GM12878 (cell line): ENCODE measurements at regions not wholly inside any gene's neighbourhood (a gene's known extent, or its start where the extent isn't known, plus 50 kb on each side); places are given as distances from the start of the nearest gene placed in this dataset.

Experiments
- CBFB ChIP-seq: IDR thresholded peaks from 2 replicates; pipeline ENCODE4 v1.6.1; 2016; ENCODE audit warnings: antibody characterized with exemption, low read depth
- CREM ChIP-seq: IDR thresholded peaks from 2 replicates; pipeline ENCODE4 v1.6.1; 2014; ENCODE audit warnings: antibody characterized with exemption, low read depth
- CTCF ChIP-seq, 3 experiments: IDR thresholded peaks in 2 of 3; conservative IDR thresholded peaks in 1 of 3; 2 replicates each; pipeline ENCODE4 v1.5.1; 2011; ENCODE audit warnings: low read depth in 3 of 3, low read length in 3 of 3, mild to moderate bottlenecking in 3 of 3, control low read depth in 2 of 3, moderate library complexity in 2 of 3, inconsistent platforms in 1 of 3, mixed read lengths in 1 of 3; ENCODE audit not compliant: control insufficient read depth in 2 of 3, insufficient read depth in 1 of 3; ENCODE audit errors: extremely low read depth in 1 of 3
- GABPA ChIP-seq: IDR thresholded peaks from 2 replicates; pipeline ENCODE4 v1.6.1; 2014; ENCODE audit warnings: antibody characterized with exemption, low read depth, mild to moderate bottlenecking, inconsistent platforms
- IKZF1 ChIP-seq: fragments of 450-650 bp; conservative IDR thresholded peaks from 2 replicates; pipeline ENCODE4 v1.6.1; 2017; ENCODE audit warnings: antibody characterized with exemption, mild to moderate bottlenecking
- POLR2A ChIP-seq: IDR thresholded peaks from 2 replicates; pipeline ENCODE4 v1.6.1; 2011; ENCODE audit warnings: low read depth, mild to moderate bottlenecking, low read length
- POLR2AphosphoS5 ChIP-seq: IDR thresholded peaks from 2 replicates; pipeline ENCODE4 v1.6.1; 2011; ENCODE audit warnings: mild to moderate bottlenecking, low read length, inconsistent platforms
- RELA ChIP-seq: fragments of 450-650 bp; IDR thresholded peaks from 2 replicates; pipeline ENCODE4 v1.8.0; 2014; ENCODE audit warnings: borderline replicate concordance; ENCODE audit not compliant: partially characterized antibody
- SRF ChIP-seq, 2 experiments: IDR thresholded peaks; 2 replicates each; pipeline ENCODE4 v1.6.1; 2011; ENCODE audit warnings: low read depth in 2 of 2, low read length in 2 of 2, mild to moderate bottlenecking in 1 of 2, moderate library complexity in 1 of 2
- ZNF592 ChIP-seq: fragments of 450-650 bp; IDR thresholded peaks from 2 replicates; pipeline ENCODE4 v1.6.1; 2017; ENCODE audit warnings: mild to moderate bottlenecking, moderate library complexity
- TF ChIP-seq, protein P1 (sequence below): IDR thresholded peaks from 2 replicates; pipeline ENCODE4 v1.6.1; 2012; ENCODE audit warnings: improper control_type of control experiment, low read depth, low read length; ENCODE audit not compliant: insufficient replicate concordance

DNA sequence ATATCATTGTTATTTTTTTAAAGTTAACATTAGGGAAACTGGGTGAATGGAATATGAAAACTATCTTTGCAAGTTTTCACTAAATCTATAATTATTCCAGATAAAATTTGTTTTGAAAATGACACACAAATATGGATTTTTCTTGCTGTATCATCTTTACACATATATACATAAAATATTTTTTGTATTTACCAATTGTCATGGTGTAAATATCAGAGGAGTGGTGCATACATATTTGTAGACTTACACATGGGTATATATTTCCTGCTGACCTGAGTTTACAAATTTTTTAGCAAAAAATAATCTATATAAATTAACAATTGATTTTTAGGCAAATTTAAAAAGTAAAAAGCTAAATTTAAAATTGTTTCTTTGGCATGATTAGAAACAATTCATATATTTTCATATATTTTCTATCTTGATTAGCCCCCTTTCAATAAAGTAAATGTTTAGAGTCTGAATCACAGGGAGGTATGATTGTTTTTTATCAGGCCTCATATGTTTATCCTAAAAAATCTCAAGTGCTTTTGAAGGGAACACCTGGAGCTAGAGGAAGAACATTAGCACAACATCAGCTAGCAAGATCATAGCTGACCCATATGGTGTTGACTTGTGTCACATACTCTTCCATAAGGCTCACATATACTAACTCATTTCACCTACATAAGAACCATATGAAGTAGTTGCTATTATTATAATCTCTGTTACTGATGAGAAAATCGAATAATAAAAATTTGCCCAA, 671.8 kb upstream of the GJE1 start:
- no peak for TF ChIP-seq SRF (IDR thresholded peaks at IDR 0.05; ENCODE audit: low read depth in 2 of 2, low read length in 2 of 2)
- no peak for TF ChIP-seq POLR2A
- TF ChIP-seq GABPA: no peak
- TF ChIP-seq POLR2AphosphoS5: no peak
- no peak for TF ChIP-seq ZNF592
- TF ChIP-seq CBFB: no peak
- TF ChIP-seq CTCF (IDR thresholded peaks at IDR 0.05 in 2 of 3, conservative IDR thresholded peaks at IDR 0.05 in 1 of 3; ENCODE audit: control insufficient read depth in 2 of 3, extremely low read depth in 1 of 3, insufficient read depth in 1 of 3, low read depth in 3 of 3, low read length in 3 of 3): no peak
- no peak for TF ChIP-seq RELA
- no peak for TF ChIP-seq IKZF1
- TF ChIP-seq, protein P1, sequence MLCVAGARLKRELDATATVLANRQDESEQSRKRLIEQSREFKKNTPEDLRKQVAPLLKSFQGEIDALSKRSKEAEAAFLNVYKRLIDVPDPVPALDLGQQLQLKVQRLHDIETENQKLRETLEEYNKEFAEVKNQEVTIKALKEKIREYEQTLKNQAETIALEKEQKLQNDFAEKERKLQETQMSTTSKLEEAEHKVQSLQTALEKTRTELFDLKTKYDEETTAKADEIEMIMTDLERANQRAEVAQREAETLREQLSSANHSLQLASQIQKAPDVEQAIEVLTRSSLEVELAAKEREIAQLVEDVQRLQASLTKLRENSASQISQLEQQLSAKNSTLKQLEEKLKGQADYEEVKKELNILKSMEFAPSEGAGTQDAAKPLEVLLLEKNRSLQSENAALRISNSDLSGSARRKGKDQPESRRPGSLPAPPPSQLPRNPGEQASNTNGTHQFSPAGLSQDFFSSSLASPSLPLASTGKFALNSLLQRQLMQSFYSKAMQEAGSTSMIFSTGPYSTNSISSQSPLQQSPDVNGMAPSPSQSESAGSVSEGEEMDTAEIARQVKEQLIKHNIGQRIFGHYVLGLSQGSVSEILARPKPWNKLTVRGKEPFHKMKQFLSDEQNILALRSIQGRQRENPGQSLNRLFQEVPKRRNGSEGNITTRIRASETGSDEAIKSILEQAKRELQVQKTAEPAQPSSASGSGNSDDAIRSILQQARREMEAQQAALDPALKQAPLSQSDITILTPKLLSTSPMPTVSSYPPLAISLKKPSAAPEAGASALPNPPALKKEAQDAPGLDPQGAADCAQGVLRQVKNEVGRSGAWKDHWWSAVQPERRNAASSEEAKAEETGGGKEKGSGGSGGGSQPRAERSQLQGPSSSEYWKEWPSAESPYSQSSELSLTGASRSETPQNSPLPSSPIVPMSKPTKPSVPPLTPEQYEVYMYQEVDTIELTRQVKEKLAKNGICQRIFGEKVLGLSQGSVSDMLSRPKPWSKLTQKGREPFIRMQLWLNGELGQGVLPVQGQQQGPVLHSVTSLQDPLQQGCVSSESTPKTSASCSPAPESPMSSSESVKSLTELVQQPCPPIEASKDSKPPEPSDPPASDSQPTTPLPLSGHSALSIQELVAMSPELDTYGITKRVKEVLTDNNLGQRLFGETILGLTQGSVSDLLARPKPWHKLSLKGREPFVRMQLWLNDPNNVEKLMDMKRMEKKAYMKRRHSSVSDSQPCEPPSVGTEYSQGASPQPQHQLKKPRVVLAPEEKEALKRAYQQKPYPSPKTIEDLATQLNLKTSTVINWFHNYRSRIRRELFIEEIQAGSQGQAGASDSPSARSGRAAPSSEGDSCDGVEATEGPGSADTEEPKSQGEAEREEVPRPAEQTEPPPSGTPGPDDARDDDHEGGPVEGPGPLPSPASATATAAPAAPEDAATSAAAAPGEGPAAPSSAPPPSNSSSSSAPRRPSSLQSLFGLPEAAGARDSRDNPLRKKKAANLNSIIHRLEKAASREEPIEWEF: no peak
- no peak for TF ChIP-seq CREM
